ENCODE measurements at regions not wholly inside any gene's neighbourhood (a gene's known extent, or its start where the extent isn't known, plus 50 kb on each side); places are given as distances from the start of the nearest gene placed in this dataset.
"Not testable (repeated sequence)": the region's sequence is repeated elsewhere in the genome, so short reads cannot be mapped to it uniquely, and the experiment has no call there.

DNA sequence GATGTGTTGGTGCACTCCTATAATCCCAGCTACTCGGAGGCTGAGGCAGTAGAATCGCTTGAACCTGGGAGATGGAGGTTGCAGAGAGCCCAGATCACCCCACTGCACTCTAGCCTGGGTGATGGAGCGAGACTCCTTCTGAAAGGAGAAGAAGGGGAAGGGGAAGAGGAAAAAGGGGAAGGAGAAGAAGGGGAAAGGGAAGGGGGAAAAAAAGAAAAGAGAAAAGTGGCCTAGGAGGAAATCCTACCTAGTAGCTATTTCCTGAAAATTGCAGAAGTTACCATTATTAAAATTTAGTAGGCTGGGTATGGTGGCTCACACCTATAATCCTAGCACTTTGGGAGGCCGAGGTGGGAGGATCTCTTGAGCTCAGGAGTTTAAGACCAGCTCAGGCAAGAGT is 67.4 kb downstream of the ARRDC3 start:
- peaks cover 4% of the 10 kb centered on the region for H3K4me1 ChIP-seq (ENCODE audit: control insufficient read depth, insufficient read depth, low read length)
- ATAC-seq: no peak
- 92% methylated on average over 4 of the region's 4 CpGs for WGBS
- DNase-seq: no peak
- H3K27me3 ChIP-seq (ENCODE audit: control insufficient read depth, insufficient read depth): no peaks in the 10 kb centered on the region
- no peaks in the 10 kb centered on the region for H3K9me3 ChIP-seq (ENCODE audit: control insufficient read depth, low read length)
- intact Hi-C loops (cut with DNase I): loop anchor here in 1 of 4 donors (10.0 kb wide), 1 partner anchor 49 kb away; no protein-coding TSS in a partner anchor
- no peak overlapping the region for H3K27ac ChIP-seq (ENCODE audit: low read length)
- no peak overlapping the region for H3K4me3 ChIP-seq (ENCODE audit: low read length)

DNA sequence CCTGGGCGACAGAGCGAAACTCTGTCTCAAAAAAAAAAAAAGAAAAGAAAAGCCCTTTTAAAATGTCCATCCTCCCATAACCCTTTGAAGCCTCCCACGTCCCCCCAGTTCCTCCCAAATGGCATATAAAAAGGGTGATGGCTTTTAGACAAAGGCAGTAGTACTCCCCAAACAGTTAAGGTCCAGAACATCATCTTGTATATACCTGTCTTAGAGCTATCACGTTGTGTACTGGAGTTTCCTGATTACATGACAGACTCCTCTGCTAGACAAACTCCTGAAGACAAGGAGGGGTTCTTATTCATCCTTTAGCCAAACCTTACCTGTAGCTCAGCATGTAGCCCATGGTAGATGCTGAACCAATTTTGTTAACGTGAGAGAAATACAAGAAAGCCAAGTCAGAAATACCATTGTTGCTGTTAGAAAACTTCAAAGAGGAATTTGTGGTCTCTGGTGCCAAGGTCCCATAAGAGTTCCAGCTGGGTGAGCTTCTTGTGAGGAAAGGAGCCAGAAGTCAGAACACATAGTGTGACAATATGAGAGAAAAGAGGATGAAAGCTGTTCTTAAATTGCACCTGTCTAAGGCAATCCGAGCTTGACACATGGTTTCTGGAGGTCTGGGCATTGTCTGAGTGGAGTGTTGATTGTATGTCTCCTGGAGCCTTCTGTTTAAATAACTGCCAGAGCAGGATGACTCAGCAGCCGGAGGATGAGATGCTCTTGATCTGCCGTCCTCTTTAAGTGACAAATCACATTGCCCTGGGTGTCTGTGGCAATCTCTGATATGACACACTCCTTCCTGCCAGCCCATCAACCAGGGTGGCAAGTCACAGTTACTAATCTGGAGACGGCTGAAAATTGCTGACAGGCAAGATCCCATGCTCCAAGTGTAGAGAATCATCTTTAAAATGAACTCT is 69.1 kb downstream of the ARRDC3 start:
- H3K4me1 ChIP-seq (ENCODE audit: control insufficient read depth, insufficient read depth, low read length): peaks cover 4% of the 10 kb centered on the region
- peak overlapping the region; percentile 31 for H3K4me3 ChIP-seq (ENCODE audit: low read length)
- intact Hi-C loops (cut with DNase I): loop anchor here in 3 of 4 donors (5.0 to 10.0 kb wide), 2 partner anchors 51 to 68 kb away; partner anchors contain the start of gene ARRDC3 (in 2 of the 3)
- peak; percentile 80 to 85 for ATAC-seq
- H3K9me3 ChIP-seq (ENCODE audit: control insufficient read depth, low read length): no peaks in the 10 kb centered on the region
- H3K27me3 ChIP-seq (ENCODE audit: control insufficient read depth, insufficient read depth): no peaks in the 10 kb centered on the region
- peak overlapping the region; percentile 62 for H3K27ac ChIP-seq (ENCODE audit: low read length)
- 41% methylated on average over 9 of the region's 9 CpGs for WGBS
- DNase-seq: peak; percentile 69 to 82 (median 76)

DNA sequence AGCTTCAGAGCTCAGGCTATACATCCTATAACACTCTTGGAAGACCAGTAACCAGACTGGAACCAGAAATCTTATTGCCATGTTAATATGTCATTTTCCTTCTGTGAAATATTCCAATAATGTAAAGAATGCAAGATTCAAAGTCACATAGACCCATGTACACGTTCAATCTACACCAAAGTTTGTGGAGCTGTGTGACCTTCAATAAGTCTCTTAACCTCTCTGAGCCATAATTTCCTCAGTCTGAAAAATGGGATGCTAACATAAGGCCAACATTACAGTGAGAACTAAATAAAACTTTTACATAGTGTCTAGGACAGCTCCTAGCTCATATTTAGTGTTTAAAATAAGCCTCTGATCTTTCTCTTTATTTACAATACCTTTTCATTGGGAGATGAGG is 70.4 kb downstream of the ARRDC3 start:
- no peak for DNase-seq
- Histone ChIP-seq H3K4me3 (ENCODE audit: low read length) (no peak overlapping the region), H3K9me3 (ENCODE audit: control insufficient read depth, low read length) (no peaks in the 10 kb centered on the region), H3K27me3 (ENCODE audit: control insufficient read depth, insufficient read depth) (no peaks in the 10 kb centered on the region), H3K27ac (ENCODE audit: low read length) (peak overlapping the region; percentile 71), H3K4me1 (ENCODE audit: control insufficient read depth, insufficient read depth, low read length) (peaks cover 4% of the 10 kb centered on the region)
- 49% methylated on average over 1 of the region's 1 CpG for WGBS
- intact Hi-C loops (cut with DNase I): loop anchor here in 3 of 4 donors (5.0 to 10.0 kb wide), 2 partner anchors 52 to 70 kb away; partner anchors contain the start of gene ARRDC3 (in 2 of the 3)
- ATAC-seq: no peak

DNA sequence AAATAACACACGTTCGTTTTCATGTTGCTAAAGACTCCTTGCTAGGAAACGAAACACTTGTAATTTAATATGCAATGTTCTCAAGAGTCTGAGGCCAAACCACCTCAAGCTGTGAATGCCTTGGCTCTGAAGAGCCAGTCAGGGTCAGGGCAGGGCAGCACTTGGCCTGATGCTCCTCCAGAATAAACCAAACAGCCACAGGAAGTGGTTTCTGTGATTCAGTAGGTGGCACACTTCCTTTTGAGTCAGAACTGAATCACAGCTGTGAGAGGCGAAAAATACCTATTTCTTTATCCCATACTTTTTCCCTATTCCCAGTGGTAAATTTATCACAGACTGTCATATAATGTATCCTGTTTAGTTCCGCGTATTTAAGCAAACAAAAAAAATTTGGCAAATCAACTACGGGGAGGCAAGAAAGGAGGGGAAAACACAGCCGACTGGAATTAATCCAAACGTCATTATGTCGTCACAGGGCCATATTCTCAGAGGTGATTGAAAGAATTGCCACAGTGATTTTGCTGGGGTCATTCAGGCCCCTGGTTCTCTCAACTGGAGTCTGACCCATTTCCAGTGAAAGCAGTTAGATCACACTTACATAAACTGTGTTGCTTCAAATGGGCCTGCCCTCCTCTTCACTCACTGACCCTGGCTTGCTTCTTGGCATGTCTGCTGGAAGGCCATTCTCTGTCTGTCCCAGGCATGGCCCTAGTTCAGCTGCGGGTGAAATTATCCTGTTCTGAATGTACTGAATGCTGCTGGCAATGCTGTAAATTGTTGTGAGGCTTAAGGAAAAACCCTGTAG is 71.2 kb downstream of the ARRDC3 start:
- DNase-seq (peak; percentile 81 to 87 (median 82)), ATAC-seq (peak; percentile 87 to 88)
- H3K27ac ChIP-seq (ENCODE audit: low read length): peak overlapping the region; percentile 97
- intact Hi-C loops (cut with DNase I): loop anchor here in 3 of 4 donors (5.0 to 10.0 kb wide), 2 partner anchors 53 to 70 kb away; partner anchors contain the start of gene ARRDC3 (in 2 of the 3)
- H3K4me1 ChIP-seq (ENCODE audit: control insufficient read depth, insufficient read depth, low read length): peaks cover 4% of the 10 kb centered on the region
- WGBS: 13% methylated on average over 11 of the region's 11 CpGs
- H3K9me3 ChIP-seq (ENCODE audit: control insufficient read depth, low read length): no peaks in the 10 kb centered on the region
- H3K4me3 ChIP-seq (ENCODE audit: low read length): no peak overlapping the region
- H3K27me3 ChIP-seq (ENCODE audit: control insufficient read depth, insufficient read depth): no peaks in the 10 kb centered on the region

DNA sequence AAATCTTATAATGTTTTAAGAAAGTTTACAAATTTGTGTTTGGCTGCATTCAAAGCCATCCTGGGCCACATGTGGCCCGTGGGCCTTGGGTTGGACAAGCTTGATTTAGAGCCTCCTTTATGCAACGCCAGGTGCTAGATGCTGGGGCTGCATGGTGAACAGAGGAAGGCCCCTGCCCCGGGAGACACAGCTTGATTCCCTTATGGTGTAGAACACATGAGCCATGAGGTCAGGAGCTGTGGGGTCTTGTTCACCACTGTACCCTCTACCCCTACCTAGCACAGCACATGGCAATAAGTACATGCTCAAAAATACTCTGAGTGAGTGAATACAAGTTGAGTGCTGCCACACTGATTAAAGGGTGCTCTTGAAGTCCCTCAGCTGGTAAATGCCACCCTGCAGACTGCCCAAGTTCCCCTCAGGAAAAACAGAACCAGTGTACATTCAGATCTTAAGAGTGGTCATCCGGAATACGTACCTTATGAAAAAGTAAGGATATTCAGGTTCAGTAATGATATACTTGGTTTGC is 71.9 kb downstream of the ARRDC3 start:
- peaks cover 4% of the 10 kb centered on the region for H3K4me1 ChIP-seq (ENCODE audit: control insufficient read depth, insufficient read depth, low read length)
- no peak overlapping the region for H3K4me3 ChIP-seq (ENCODE audit: low read length)
- ATAC-seq: no peak
- no peaks in the 10 kb centered on the region for H3K9me3 ChIP-seq (ENCODE audit: control insufficient read depth, low read length)
- DNase-seq: no peak
- peak overlapping the region; percentile 97 for H3K27ac ChIP-seq (ENCODE audit: low read length)
- intact Hi-C loops (cut with DNase I): loop anchor here in 3 of 4 donors (5.0 to 10.0 kb wide), 2 partner anchors 54 to 71 kb away; partner anchors contain the start of gene ARRDC3 (in 2 of the 3)
- WGBS: 77% methylated on average over 5 of the region's 5 CpGs
- H3K27me3 ChIP-seq (ENCODE audit: control insufficient read depth, insufficient read depth): no peaks in the 10 kb centered on the region

DNA sequence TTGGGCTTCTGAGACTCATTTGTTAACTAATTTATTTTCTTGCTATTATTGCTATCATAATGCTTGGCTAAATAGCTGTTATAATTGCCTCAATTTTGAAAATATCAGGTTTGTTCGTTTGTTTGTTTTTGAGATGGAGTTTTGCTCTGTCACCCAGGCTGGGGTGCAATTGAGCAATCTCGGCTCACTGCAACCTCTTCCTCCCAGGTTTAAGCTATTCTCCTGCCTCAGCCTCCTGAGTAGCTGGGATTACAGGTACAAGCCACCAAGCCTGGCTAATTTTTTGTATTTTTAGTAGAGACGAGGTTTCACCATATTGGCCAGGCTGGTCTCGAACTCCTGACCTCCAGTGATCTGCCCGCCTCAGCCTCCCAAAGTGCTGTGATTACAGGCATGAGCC is 75.0 kb downstream of the ARRDC3 start:
- H3K9me3 ChIP-seq (ENCODE audit: control insufficient read depth, low read length); H3K27me3 ChIP-seq (ENCODE audit: control insufficient read depth, insufficient read depth); H3K4me3 ChIP-seq (ENCODE audit: low read length); ATAC-seq; H3K4me1 ChIP-seq (ENCODE audit: control insufficient read depth, insufficient read depth, low read length); H3K27ac ChIP-seq (ENCODE audit: low read length); DNase-seq; intact Hi-C loops (cut with DNase I): not testable (repeated sequence)
- WGBS: 91% methylated on average over 5 of the region's 5 CpGs

DNA sequence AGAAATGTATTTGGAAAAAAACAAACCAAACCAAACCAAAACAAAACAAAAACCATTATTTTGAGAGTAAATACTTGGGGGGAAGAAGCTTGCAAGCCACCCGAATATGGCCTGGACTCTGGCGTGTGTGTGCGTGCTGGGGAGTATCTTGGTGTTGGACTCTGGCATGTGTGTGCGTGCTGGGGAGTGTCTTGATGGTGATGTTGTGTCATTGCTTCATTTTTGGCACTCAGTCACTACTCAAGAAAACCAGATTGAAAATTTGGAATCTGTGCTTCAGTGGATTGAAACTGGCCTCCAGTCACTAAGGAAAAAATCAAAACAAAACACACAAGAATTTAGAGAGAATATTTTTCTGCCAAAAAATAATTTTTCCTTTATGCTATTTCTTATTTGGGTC is 76.1 kb downstream of the ARRDC3 start:
- WGBS: 76% methylated on average over 4 of the region's 4 CpGs
- Histone ChIP-seq H3K27me3 (ENCODE audit: control insufficient read depth, insufficient read depth) (no peaks in the 10 kb centered on the region), H3K9me3 (ENCODE audit: control insufficient read depth, low read length) (no peaks in the 10 kb centered on the region), H3K27ac (ENCODE audit: low read length) (no peak overlapping the region), H3K4me1 (ENCODE audit: control insufficient read depth, insufficient read depth, low read length) (peaks cover 4% of the 10 kb centered on the region), H3K4me3 (ENCODE audit: low read length) (no peak overlapping the region)
- intact Hi-C loops (cut with DNase I): no loop called here
- DNase-seq (peak; percentile 78 to 90 (median 84)), ATAC-seq (peak; percentile 70 to 87)

DNA sequence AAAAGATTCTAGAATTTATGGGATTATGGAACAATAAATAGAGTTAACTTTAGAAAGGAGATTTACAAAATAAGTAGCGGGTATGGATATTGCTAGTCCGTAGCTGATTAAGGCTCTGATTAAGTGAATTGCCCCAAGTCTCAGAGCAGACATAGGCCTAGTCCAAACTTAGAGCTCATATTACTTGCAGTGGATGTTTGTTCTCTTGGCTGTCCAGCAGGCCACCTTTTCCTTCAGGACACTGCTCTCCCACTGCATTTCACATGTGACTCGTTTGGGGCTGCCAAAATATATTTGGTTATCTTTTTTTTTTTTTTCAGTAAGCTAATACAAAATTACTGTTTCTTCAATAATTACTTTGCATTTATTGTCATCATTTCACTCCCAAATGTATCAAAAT is 76.6 kb downstream of the ARRDC3 start:
- no peaks in the 10 kb centered on the region for H3K9me3 ChIP-seq (ENCODE audit: control insufficient read depth, low read length)
- ATAC-seq (peak; percentile 49 to 61), DNase-seq (no peak)
- H3K27ac ChIP-seq (ENCODE audit: low read length): no peak overlapping the region
- no peaks in the 10 kb centered on the region for H3K27me3 ChIP-seq (ENCODE audit: control insufficient read depth, insufficient read depth)
- peaks cover 6% of the 10 kb centered on the region for H3K4me1 ChIP-seq (ENCODE audit: control insufficient read depth, insufficient read depth, low read length)
- no peak overlapping the region for H3K4me3 ChIP-seq (ENCODE audit: low read length)
- intact Hi-C loops (cut with DNase I): no loop called here
- WGBS: 58% methylated on average over 3 of the region's 3 CpGs

DNA sequence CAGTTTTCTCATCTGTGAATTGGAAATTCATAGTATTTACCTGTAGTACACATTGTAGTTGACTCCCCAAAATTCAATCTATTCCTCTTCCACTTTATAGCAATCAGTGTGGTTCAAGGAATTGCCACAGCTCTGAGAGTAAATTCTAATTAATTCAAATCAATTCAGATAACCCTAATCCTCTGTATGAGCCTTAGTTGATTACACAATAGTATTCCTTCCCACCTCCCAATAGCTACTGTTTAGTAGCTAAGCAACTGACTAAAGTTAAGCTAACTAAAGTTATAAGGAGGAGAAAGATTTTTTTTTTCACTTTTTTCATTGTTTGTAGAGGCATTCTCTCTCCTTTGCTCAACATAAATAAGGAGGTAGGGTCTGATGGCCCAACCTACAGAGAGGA is 77.5 kb downstream of the ARRDC3 start:
- H3K27ac ChIP-seq (ENCODE audit: low read length): no peak overlapping the region
- intact Hi-C loops (cut with DNase I): no loop called here
- ATAC-seq: no peak
- no peak overlapping the region for H3K4me3 ChIP-seq (ENCODE audit: low read length)
- peaks cover 1% of the 10 kb centered on the region for H3K4me1 ChIP-seq (ENCODE audit: control insufficient read depth, insufficient read depth, low read length)
- H3K27me3 ChIP-seq (ENCODE audit: control insufficient read depth, insufficient read depth): no peaks in the 10 kb centered on the region
- DNase-seq: no peak
- H3K9me3 ChIP-seq (ENCODE audit: control insufficient read depth, low read length): no peaks in the 10 kb centered on the region

DNA sequence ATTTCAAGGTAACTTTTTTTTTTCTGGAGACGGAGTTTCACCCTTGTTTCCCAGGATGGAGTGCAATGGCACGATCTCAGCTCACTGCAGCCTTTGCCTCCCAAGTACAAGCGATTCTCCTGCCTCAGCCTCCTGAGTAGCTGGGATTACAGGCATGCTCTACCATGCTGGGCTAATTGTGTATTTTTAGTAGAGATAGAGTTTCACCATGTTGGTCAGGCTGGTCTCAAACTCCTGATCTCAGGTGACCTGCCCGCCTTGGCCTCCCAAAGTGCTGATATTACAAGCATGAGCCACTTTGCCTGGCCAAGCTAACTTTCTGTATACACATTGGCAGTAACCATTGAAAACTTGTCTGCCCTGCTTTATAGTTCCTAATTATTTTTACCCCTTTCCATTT is 79.1 kb downstream of the ARRDC3 start:
- 97% methylated on average over 4 of the region's 4 CpGs for WGBS
- DNase-seq; H3K4me3 ChIP-seq (ENCODE audit: low read length); H3K9me3 ChIP-seq (ENCODE audit: control insufficient read depth, low read length); intact Hi-C loops (cut with DNase I); ATAC-seq; H3K27ac ChIP-seq (ENCODE audit: low read length); H3K27me3 ChIP-seq (ENCODE audit: control insufficient read depth, insufficient read depth); H3K4me1 ChIP-seq (ENCODE audit: control insufficient read depth, insufficient read depth, low read length): not testable (repeated sequence)

Measured in right cardiac atrium (tissue), 5 donors.